ENCODE measurements at regions not wholly inside any gene's neighbourhood (a gene's known extent, or its start where the extent isn't known, plus 50 kb on each side); places are given as distances from the start of the nearest gene placed in this dataset.
"Not testable (repeated sequence)": the region's sequence is repeated elsewhere in the genome, so short reads cannot be mapped to it uniquely, and the experiment has no call there.

GRCh38 chr1:185541871-185542301 is 192.3 kb upstream of the HMCN1 start:
- DNase-seq (ENCODE audit: low spot score) (no peak), FAIRE-seq (no peak)

DNA sequence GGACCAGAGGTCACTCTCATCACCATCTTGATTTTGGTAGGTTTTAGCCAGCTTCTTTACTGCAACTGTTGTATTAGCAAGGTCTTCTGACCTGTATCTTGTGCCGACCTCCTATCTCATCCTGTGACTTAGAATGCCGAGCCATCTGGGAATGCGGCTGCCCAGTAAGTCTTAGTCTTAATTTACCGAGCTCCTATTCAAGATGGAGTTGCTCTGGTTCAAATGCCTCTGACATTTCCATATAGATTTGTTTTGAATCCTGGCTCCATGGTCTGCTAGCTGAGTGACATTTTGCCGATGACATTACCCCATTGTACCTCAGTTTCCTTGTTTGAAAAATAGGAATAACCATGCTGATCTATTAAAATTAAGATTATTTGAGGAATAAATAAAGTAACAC is 193.9 kb upstream of the HMCN1 start:
- FAIRE-seq (no peak), DNase-seq (ENCODE audit: low spot score) (no peak)

DNA sequence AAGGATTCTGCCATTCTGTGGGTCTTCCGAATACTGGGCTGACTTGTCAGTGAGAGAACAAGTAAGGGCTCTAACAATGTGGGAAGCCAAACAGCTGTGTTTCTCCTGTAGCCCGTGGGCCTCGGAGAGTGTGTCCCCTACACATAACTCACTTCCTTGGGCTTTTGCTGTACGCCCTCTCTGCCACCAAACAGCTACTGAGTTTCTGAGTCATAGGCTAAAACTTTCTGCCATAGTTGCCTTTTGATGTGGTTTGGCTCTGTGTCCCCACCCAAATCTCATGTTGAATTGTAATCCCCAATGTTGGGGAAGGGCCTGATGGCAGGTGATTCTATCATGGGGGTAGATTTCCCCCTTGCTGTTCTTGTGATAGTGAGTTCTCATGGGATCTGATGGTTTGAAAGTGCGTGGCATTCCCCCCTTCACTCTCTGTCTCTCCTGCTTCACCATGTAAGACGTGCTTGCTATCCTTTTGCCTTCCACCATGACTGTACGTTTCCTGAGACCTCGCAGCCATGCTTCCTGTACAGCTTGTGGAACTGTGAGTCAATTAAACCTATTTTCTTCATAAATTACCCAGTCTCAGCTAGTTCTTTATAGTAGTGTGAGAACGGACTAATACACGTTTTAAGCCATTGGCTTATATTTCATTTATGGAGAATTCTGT is 194.8 kb upstream of the HMCN1 start:
- DNase-seq (ENCODE audit: low spot score) = no peak
- FAIRE-seq = no peak

- not testable (repeated sequence) for DNase-seq (ENCODE audit: low spot score); FAIRE-seq
These were observed 195.8 kb upstream of the HMCN1 start for GRCh38 chr1:185538309-185538898.

DNA sequence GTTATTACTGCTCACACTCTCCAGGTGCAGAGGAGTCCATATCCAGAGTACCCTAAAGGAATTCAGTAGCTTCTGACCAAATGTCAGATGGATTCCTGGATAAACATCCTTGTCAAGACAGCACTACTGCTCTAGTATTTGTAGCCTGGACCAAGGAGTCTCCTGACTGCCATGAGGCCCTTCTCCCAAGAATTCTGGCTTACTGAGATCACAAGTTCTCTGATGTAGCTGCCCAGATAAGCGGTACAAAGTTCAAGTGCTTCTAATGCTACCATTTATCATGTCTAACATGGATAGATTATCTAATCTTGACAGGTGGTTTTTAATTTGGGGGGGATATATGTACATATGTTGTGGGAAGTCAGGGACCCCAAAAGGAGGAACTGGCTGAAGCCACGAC is 196.6 kb upstream of the HMCN1 start:
- DNase-seq (ENCODE audit: low spot score) = no peak
- no peak for FAIRE-seq

DNA sequence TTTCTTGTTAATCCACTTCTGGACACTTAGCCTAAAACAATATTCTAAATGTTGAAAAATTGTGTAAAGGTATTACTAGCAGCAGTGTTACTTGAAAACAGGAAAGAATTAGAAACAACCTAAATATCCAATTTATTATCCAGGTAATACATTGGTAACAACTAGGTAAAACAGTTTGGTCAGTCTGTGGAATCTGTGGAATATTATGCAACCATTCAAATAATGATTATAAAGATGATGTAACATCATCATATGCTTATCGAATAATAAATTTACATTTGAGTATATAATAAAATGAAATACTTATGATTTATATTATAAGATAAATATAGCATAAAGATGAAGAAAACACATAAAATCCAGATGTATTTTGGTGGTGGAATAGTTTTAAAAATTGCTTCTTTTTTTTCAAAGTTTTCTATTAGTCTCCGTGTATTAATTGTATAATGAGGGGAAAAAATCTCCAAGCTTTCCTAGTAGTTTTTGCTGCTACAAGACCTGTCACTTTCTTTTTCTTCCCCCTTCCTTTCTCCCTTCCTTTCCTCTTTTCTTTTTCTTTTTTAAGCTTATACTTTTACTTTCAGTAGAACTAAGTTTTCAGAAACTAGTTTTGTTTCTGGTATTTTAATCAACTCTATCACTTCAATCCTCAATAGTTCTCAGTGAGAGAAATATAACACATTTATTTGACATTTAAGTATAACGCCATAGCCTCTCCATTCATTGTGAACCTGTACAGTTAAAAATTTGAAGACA is 197.8 kb upstream of the HMCN1 start:
- no peak for DNase-seq (ENCODE audit: low spot score)
- FAIRE-seq = no peak

- DNase-seq (ENCODE audit: low spot score) (no peak), FAIRE-seq (peak; percentile 28)
These were observed 198.6 kb upstream of the HMCN1 start for GRCh38 chr1:185535621-185536020.

GRCh38 chr1:185534801-185535200 is 199.4 kb upstream of the HMCN1 start:
- FAIRE-seq = no peak
- DNase-seq (ENCODE audit: low spot score) = no peak

- FAIRE-seq = no peak
- DNase-seq (ENCODE audit: low spot score) = no peak
These were observed 200.6 kb upstream of the HMCN1 start for GRCh38 chr1:185533596-185533995.

GRCh38 chr1:185532856-185533255 is 201.3 kb upstream of the HMCN1 start:
- DNase-seq (ENCODE audit: low spot score) (no peak), FAIRE-seq (no peak)

GRCh38 chr1:185531838-185532237 is 202.4 kb upstream of the HMCN1 start:
- no peak for FAIRE-seq
- no peak for DNase-seq (ENCODE audit: low spot score)

GRCh38 chr1:185530215-185530614 is 204.0 kb upstream of the HMCN1 start:
- DNase-seq (ENCODE audit: low spot score) (no peak), FAIRE-seq (no peak)

DNA sequence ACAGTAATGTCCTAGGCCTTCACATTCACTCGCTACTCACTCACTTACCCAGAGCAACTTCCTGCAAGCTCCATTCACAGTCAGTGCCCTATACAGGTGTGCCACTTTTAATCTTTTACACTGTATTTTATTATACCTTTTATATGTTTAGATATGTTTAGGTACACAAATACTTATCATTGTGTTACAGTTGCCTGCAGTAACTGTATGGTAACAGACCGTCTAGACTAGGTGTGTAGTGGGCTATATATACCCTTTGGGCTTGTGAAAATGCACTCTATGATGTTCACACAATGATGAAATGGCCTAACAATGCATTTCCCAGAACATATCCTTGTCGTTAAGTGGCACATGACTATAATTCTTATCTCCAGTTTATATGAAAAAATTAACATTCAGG is 204.5 kb upstream of the HMCN1 start:
- FAIRE-seq (no peak), DNase-seq (ENCODE audit: low spot score) (no peak)

DNA sequence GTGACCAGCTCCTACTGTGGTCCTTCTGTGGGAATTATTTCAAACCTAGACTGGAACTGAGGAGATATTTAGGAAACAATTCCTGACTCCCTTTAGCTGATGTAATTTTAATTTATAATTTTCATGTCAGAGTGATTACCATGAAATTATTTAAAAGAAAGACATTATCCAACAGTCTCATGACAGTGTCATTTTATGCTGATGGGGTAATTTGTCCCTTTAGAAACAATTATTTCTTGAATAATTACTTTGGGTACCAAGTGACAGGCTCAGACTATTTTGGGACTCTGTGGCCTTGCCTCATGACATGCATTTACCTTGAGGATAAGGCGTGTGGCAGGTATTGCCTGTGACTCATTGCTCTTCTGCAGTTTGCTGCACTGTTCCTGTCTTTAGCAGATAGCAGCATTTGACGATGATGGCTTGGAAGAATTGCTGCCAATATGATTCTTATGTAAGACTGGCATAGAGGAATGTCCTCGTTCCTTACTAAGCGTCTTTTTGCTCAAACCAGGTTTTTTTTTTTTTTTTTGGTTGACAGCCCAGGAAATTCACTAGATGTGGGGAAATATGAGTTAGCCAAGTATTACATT is 206.0 kb upstream of the HMCN1 start:
- DNase-seq (ENCODE audit: low spot score) (no peak), FAIRE-seq (no peak)

DNA sequence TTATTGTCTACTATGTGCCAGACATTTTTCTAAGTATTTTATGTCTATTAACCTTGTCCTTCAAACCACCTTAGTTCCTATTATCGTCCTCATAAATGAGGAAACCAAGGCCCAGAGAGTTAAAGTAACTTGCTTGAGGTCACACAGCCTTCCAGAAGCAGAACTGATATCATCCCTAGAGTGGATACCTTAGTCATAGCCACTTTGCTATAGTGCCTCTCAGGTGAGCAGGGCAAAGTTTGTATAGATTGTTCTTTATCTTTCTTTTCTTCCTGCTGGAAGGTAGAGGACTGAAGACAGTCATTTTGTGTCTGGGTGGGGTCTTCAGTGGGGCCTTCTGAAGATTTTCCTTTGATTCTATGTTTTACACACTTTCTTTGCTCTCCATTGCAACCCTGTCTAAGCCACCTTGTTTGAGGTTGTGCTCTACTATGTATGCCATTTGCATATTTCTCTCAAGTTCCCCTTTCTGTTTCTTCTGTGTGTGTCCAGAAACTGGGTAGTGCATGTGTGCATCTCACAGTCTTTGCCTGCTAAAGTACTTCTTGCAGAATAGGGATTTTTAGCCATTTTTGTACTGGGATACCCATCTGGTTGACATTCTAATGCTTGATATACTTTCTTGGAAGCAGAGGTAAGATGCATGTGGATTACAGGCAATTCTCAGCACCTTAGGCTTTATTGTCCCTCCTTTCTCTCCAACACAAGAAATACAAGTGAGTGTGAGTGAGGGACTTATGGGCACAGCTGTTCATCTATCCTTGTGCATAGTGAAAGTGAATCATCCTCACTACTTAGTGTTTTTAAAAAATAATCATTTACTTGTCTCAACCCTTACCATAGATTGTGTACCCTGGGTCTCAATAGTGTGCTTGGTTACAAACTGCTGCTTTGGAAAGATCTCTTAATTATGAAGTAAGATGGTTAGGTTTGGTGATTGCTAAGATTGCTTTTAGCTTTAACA is 207.6 kb upstream of the HMCN1 start:
- no peak for FAIRE-seq
- DNase-seq (ENCODE audit: low spot score) = no peak

- DNase-seq (ENCODE audit: low spot score) (peak; percentile 41), FAIRE-seq (no peak)
These were observed 203.3 kb upstream of the IVNS1ABP start for GRCh38 chr1:185520188-185520920.

- DNase-seq (ENCODE audit: low spot score) (no peak), FAIRE-seq (peak; percentile 45)
These were observed 200.9 kb upstream of the IVNS1ABP start for GRCh38 chr1:185517808-185518419.

DNA sequence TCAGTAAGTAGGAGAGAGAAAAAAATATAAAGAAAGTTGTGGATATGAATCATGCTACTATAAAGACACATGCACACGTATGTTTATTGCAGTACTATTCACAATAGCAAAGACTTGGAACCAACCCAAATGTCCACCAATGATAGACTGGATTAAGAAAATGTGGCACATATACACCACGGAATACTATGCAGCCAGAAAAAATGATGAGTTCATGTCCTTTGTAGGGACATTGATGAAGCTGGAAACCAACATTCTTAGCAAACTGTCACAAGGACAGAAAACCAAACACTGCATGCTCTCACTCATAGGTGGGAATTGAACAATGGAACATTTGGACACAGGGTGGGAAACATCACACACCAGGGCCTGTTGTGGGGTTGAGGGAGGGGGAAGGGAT is 200.3 kb upstream of the IVNS1ABP start:
- not testable (repeated sequence) for DNase-seq (ENCODE audit: low spot score); FAIRE-seq

DNA sequence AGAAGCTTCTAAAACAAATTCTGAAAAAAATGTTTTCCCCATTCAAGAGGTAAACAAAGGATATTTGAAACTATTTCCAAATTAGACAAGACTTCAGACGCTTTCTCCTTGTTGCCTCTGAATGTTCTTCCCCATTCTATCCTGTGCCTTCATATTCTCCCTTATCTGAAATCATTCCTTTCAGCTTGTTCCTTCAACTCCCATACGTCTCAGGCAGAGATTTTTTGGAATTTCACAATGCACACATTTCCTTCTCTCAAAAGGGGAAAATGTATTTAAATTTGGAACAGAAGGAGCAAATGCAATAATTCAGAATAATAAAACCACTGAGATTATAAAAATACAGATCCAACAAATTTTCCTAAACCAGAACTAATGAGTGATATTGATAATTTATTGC is 198.7 kb upstream of the IVNS1ABP start:
- DNase-seq (ENCODE audit: low spot score) (no peak), FAIRE-seq (no peak)

GRCh38 chr1:185514311-185514710 is 197.3 kb upstream of the IVNS1ABP start:
- no peak for DNase-seq (ENCODE audit: low spot score)
- no peak for FAIRE-seq
